ENCODE measurements at regions not wholly inside any gene's neighbourhood (a gene's known extent, or its start where the extent isn't known, plus 50 kb on each side); places are given as distances from the start of the nearest gene placed in this dataset.
"Not testable (repeated sequence)": the region's sequence is repeated elsewhere in the genome, so short reads cannot be mapped to it uniquely, and the experiment has no call there.

DNA sequence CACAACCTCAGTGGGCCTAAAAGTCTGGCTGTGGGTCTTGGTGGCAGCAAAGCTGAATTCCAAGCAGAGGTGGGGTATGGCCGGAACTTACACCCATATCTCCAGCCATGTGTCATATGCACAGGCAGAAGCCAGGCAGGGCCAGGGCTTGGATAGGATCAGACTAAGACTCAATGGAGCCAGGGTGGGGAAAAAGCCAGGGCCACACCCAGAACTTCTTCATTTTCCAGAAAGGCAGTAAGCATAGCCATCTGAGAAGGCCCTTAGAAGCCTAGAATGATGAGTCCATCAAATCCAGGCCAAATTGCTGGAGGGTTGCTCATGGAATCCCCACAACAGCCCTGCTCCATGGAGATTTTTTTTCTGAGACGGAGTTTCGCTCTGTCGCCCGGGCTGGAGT is 116.2 kb upstream of the SRSF6 start:
- CTCF ChIA-PET = no interaction called here
- no peak overlapping the region for H3K4me3 ChIP-seq (ENCODE audit: low read depth, low read length)
- POLR2A ChIA-PET = no interaction called here
- no peak for DNase-seq (ENCODE audit: low read depth, low spot score)
- TF ChIP-seq, protein P1, sequence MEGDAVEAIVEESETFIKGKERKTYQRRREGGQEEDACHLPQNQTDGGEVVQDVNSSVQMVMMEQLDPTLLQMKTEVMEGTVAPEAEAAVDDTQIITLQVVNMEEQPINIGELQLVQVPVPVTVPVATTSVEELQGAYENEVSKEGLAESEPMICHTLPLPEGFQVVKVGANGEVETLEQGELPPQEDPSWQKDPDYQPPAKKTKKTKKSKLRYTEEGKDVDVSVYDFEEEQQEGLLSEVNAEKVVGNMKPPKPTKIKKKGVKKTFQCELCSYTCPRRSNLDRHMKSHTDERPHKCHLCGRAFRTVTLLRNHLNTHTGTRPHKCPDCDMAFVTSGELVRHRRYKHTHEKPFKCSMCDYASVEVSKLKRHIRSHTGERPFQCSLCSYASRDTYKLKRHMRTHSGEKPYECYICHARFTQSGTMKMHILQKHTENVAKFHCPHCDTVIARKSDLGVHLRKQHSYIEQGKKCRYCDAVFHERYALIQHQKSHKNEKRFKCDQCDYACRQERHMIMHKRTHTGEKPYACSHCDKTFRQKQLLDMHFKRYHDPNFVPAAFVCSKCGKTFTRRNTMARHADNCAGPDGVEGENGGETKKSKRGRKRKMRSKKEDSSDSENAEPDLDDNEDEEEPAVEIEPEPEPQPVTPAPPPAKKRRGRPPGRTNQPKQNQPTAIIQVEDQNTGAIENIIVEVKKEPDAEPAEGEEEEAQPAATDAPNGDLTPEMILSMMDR (IDR thresholded peaks at IDR 0.05; ENCODE audit: insufficient read depth, low read length, missing control alignments) = no peak

DNA sequence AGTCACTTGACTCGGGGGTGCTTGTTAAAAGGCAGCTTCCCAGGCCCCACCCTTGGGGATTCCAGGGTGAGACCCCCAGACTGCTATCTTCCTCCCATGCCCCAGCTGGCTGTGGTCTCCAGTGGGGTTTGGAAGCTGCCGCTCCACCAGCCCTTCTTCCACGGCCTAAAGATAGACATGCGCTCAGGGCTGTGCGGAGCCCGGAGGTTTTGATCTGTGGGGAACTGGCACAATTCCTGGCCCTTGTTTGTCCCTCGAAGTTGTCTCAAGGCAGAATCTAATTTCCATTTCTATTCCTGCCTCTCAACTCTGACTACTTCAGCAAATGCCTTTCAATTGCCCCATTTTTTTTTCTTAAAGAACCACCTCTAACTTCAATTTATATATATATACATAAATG is 120.7 kb upstream of the SRSF6 start:
- ChIA-PET POLR2A (no interaction called here), CTCF (no interaction called here)
- no peak for DNase-seq (ENCODE audit: low read depth, low spot score)
- H3K4me3 ChIP-seq (ENCODE audit: low read depth, low read length) = no peak overlapping the region
- TF ChIP-seq, protein P1 (IDR thresholded peaks at IDR 0.05; ENCODE audit: insufficient read depth, low read length, missing control alignments) = no peak

DNA sequence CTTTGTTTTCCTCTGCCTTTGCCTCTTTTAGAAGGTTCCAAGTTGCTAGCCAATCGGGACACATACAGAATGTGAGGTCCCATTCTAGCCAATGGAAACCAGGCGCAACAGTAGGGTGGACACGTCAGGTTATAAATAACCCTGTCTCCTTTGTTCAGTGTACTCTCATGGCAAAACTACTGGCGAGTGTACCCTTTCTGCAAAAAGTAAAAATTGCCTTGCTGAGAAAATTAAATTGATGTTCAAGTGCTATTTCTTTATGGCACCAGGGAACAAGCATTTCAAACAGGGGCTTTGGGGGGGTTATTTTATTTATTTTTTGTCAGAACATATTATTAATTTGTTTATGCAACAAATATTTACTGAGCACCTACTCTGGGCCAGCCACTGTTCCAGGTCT is 123.6 kb upstream of the SRSF6 start:
- DNase-seq (ENCODE audit: low read depth, low spot score) = no peak
- ChIA-PET POLR2A (no interaction called here), CTCF (no interaction called here)
- no peak overlapping the region for H3K4me3 ChIP-seq (ENCODE audit: low read depth, low read length)
- TF ChIP-seq, protein P1 (IDR thresholded peaks at IDR 0.05; ENCODE audit: insufficient read depth, low read length, missing control alignments) = no peak

DNA sequence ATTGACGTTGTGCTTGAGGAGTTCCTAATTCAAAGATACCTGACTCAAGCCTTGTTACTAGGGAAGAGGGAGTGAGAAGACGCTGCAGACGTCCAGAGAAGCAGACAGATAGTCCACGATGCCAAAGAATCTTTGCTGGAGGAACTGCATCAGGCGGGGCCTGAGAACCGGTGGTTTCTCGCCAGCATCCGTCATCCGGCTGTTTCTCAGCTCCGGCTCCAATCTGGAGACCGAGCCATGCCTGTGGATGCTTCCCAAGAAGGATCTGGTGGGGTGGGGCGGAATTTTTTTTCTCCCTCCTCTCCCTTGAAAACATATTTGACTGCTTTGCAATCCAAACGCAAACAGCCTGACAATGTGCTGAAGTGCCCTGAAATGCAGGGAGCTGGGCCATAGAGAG is 125.8 kb upstream of the SRSF6 start:
- ChIA-PET CTCF (no interaction called here), POLR2A (no interaction called here)
- DNase-seq (ENCODE audit: low read depth, low spot score) = no peak
- TF ChIP-seq, protein P1 (IDR thresholded peaks at IDR 0.05; ENCODE audit: insufficient read depth, low read length, missing control alignments) = no peak
- no peak overlapping the region for H3K4me3 ChIP-seq (ENCODE audit: low read depth, low read length)

DNA sequence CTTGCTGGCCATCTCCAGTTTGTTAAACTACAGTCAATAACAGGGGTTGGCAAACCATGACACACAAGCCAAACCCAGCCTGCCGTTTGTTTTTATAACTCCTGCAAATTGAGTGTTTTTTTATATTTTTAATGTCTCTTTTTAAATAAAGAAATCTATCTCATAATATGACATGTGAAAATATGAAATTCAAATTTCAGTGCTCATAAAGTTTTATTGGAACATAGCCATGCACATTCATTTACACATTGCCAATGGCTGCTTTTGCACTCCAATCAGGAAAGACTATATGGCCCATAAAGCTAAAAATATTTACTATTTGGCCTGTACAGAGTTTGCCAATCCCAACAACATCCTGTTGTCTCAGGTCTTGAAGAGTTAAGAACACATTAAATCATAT is 129.0 kb upstream of the SRSF6 start:
- CTCF ChIA-PET = no interaction called here
- TF ChIP-seq, protein P1 (IDR thresholded peaks at IDR 0.05; ENCODE audit: insufficient read depth, low read length, missing control alignments) = no peak
- POLR2A ChIA-PET = no interaction called here
- H3K4me3 ChIP-seq (ENCODE audit: low read depth, low read length) = no peak overlapping the region
- DNase-seq (ENCODE audit: low read depth, low spot score) = no peak

DNA sequence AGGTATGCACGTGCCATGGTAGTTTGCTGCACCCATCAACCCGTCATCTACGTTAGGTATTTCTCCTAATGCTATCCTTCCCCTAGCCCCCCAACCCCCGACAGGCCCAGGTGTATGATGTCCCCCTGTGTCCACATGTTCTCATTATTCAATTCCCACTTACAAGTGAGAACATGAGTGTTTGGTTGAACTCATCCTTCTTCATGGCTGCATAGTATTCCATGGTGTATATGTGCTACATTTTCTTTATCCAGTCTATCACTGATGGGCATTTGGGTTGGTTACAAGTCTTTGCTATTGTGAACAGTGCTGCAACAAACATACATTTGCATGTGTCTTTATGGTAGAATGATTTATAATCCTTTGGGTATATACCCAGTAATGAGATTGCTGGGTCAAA is 130.5 kb upstream of the SRSF6 start:
- CTCF ChIA-PET, POLR2A ChIA-PET: not testable (repeated sequence)

DNA sequence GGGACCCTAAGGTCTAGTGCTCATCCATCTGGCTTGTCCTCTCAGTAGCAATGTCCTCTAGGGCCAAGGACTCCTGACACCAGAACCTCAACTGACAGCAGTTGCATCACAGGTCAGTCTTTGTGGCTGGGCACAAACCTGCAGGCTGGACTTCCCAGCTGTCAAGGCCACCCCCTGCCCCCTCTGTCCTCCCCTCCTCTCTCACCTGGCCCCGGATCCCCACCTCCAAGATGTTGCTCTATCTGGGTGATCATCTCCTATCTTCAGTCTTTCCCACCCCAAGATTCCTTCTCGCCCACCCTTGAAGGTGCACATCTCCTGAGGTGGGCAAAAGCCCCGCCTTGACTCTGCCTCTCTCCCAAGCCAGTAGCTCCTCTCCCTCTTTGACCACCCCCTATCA is 131.8 kb upstream of the SRSF6 start:
- no peak for DNase-seq (ENCODE audit: low read depth, low spot score)
- TF ChIP-seq, protein P1 (IDR thresholded peaks at IDR 0.05; ENCODE audit: insufficient read depth, low read length, missing control alignments) = no peak
- ChIA-PET POLR2A (no interaction called here), CTCF (no interaction called here)
- no peak overlapping the region for H3K4me3 ChIP-seq (ENCODE audit: low read depth, low read length)

More for the DNA sequence above, 130.5 kb upstream of the SRSF6 start:
- H3K4me3 ChIP-seq (ENCODE audit: low read depth, low read length); DNase-seq (ENCODE audit: low read depth, low spot score): not testable (repeated sequence)
